ENCODE measurements at regions not wholly inside any gene's neighbourhood (a gene's known extent, or its start where the extent isn't known, plus 50 kb on each side); places are given as distances from the start of the nearest gene placed in this dataset.

DNA sequence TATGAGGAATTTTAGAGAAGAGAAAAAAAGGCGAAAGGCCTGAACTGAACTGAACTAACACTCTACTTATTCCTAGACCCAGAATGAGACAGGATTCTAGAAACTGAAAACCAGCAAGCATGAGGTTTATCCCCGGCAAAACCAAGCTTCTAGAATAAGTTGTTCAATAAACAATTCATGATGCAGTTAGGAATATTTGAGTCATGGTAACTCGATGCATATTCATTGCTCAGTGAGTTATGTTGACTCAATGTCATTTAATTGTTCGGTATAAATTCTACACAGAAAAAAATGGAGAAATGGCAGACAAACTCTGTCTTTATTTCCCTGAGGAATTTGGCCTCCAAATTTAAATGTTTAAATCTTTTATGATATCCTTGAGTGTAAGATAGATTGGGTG lies 321.5 kb downstream of the SATB2 start:
- DNase-seq (ENCODE audit: extremely low read depth in 1 of 4, low spot score in 3 of 4) = no peak
- Histone ChIP-seq H3K9me1 (ENCODE audit: control insufficient read depth, insufficient read depth, low read length) (no peaks in the 10 kb centered on the region), H3K4me3 (no peak overlapping the region), H3K79me2 (ENCODE audit: control insufficient read depth, insufficient read depth, low read length) (no peaks in the 10 kb centered on the region), H3K27me3 (ENCODE audit: control insufficient read depth in 2 of 2, insufficient read depth in 2 of 2, low read length in 2 of 2) (no peaks in the 10 kb centered on the region), H4K20me1 (replicated peaks; ENCODE audit: control insufficient read depth, insufficient read depth, low read length) (no peaks in the 10 kb centered on the region), H3K4me2 (ENCODE audit: insufficient read depth, low read length) (no peak overlapping the region), H3K9me3 (replicated peaks; ENCODE audit: control insufficient read depth, insufficient read depth, low read depth, low read length) (no peaks in the 10 kb centered on the region), H2AFZ (ENCODE audit: low read depth, low read length) (no peak overlapping the region), H3K4me1 (replicated peaks in 1 of 2; ENCODE audit: control insufficient read depth in 2 of 2, insufficient read depth in 2 of 2, low read length in 2 of 2) (no peaks in the 10 kb centered on the region), H3K9ac (ENCODE audit: insufficient read depth in 1 of 2, low read depth in 2 of 2, low read length in 2 of 2) (no peak overlapping the region), H3K27ac (ENCODE audit: extremely low read depth, low read depth, low read length) (no peak overlapping the region), H3K36me3 (ENCODE audit: control insufficient read depth, insufficient read depth, low read length) (no peaks in the 10 kb centered on the region)
- POLR2A ChIA-PET = no interaction called here
- in situ Hi-C loops (cut with MboI) = no loop called here
- no peak for ATAC-seq
- no peak for FAIRE-seq
- intact Hi-C loops (cut with micrococcal nuclease) = no loop called here
- BruUV-seq (replicated peaks) = no TSS peak
- 0% methylated on average over 4 of the region's 4 CpGs for WGBS (ENCODE audit: insufficient coverage, low coverage, missing lambda C conversion rate)
- CTCF ChIA-PET (ENCODE audit: low intra/inter-chr PET ratio) = no interaction called here
- TF ChIP-seq TCF7L2 (IDR thresholded peaks at IDR 0.05; ENCODE audit: low read depth, low read length) = no peak
- no peak for TF ChIP-seq NCOA6 (IDR thresholded peaks at IDR 0.05)
- TF ChIP-seq PHB2 (IDR thresholded peaks at IDR 0.05; ENCODE audit: low read depth) = no peak
- TF ChIP-seq MAFF (IDR thresholded peaks at IDR 0.05; ENCODE audit: low read length) = no peak
- TF ChIP-seq, protein P1, sequence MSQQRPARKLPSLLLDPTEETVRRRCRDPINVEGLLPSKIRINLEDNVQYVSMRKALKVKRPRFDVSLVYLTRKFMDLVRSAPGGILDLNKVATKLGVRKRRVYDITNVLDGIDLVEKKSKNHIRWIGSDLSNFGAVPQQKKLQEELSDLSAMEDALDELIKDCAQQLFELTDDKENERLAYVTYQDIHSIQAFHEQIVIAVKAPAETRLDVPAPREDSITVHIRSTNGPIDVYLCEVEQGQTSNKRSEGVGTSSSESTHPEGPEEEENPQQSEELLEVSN (IDR thresholded peaks at IDR 0.05; ENCODE audit: borderline replicate concordance in 1 of 2, extremely low read depth in 1 of 2, insufficient read depth in 1 of 2, insufficient read length in 1 of 2, low read depth in 1 of 2, low read length in 1 of 2, poor library complexity in 1 of 2, severe bottlenecking in 1 of 2) = no peak
- TF ChIP-seq POLR2H (tag; IDR thresholded peaks at IDR 0.05; ENCODE audit: low read depth) = no peak
- TF ChIP-seq ZNF121 (CRISPR knock-in tag; conservative IDR thresholded peaks at IDR 0.05) = no peak
- TF ChIP-seq, protein P2, sequence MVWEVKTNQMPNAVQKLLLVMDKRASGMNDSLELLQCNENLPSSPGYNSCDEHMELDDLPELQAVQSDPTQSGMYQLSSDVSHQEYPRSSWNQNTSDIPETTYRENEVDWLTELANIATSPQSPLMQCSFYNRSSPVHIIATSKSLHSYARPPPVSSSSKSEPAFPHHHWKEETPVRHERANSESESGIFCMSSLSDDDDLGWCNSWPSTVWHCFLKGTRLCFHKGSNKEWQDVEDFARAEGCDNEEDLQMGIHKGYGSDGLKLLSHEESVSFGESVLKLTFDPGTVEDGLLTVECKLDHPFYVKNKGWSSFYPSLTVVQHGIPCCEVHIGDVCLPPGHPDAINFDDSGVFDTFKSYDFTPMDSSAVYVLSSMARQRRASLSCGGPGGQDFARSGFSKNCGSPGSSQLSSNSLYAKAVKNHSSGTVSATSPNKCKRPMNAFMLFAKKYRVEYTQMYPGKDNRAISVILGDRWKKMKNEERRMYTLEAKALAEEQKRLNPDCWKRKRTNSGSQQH (CRISPR knock-in tag; IDR thresholded peaks at IDR 0.05) = no peak
- TF ChIP-seq ZBTB7A (IDR thresholded peaks at IDR 0.05; ENCODE audit: borderline replicate concordance, control insufficient read depth, low read depth, low read length) = no peak
- TF ChIP-seq, protein P3, sequence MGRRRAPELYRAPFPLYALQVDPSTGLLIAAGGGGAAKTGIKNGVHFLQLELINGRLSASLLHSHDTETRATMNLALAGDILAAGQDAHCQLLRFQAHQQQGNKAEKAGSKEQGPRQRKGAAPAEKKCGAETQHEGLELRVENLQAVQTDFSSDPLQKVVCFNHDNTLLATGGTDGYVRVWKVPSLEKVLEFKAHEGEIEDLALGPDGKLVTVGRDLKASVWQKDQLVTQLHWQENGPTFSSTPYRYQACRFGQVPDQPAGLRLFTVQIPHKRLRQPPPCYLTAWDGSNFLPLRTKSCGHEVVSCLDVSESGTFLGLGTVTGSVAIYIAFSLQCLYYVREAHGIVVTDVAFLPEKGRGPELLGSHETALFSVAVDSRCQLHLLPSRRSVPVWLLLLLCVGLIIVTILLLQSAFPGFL (CRISPR knock-in tag; IDR thresholded peaks at IDR 0.05) = no peak
- TF ChIP-seq MAFG (tag; conservative IDR thresholded peaks at IDR 0.05) = no peak
- TF ChIP-seq PCBP1 (IDR thresholded peaks at IDR 0.05; ENCODE audit: low read depth, low read length, poor library complexity, severe bottlenecking) = no peak
- TF ChIP-seq FOXM1 (IDR thresholded peaks at IDR 0.05; ENCODE audit: low read depth) = no peak
- no peak for TF ChIP-seq FOXM1 (CRISPR knock-in tag; IDR thresholded peaks at IDR 0.05; ENCODE audit: low read depth)
- TF ChIP-seq PHF20 (IDR thresholded peaks at IDR 0.05; ENCODE audit: partially characterized antibody) = no peak
- no peak for TF ChIP-seq NFXL1 (CRISPR knock-in tag; IDR thresholded peaks at IDR 0.05)
